ENCODE measurements at regions not wholly inside any gene's neighbourhood (a gene's known extent, or its start where the extent isn't known, plus 50 kb on each side); places are given as distances from the start of the nearest gene placed in this dataset.

GRCh38 chr2:239517686-239518085, 116.9 kb upstream of the HDAC4 start:
- no peak for TF ChIP-seq CTCF (IDR thresholded peaks at IDR 0.05)

- TF ChIP-seq CTCF (IDR thresholded peaks at IDR 0.05), result no peak
Observed at GRCh38 chr2:239516954-239517305, 116.1 kb upstream of the HDAC4 start.

- no peak for TF ChIP-seq CTCF (IDR thresholded peaks at IDR 0.05)
Observed at GRCh38 chr2:239516286-239516953, 115.6 kb upstream of the HDAC4 start.

- no peak for TF ChIP-seq CTCF (IDR thresholded peaks at IDR 0.05)
Observed at GRCh38 chr2:239514754-239515530, 114.1 kb upstream of the HDAC4 start.

GRCh38 chr2:239512054-239512453, 111.2 kb upstream of the HDAC4 start:
- TF ChIP-seq CTCF (IDR thresholded peaks at IDR 0.05), result no peak

GRCh38 chr2:239509373-239510143, 108.7 kb upstream of the HDAC4 start:
- no peak for TF ChIP-seq CTCF (IDR thresholded peaks at IDR 0.05)

GRCh38 chr2:239508261-239508660, 107.4 kb upstream of the HDAC4 start:
- TF ChIP-seq CTCF (IDR thresholded peaks at IDR 0.05), result no peak
